Activated CD8-positive, alpha-beta T cell treated with anti-CD3 and anti-CD28 coated beads for 36 hours (primary cell): ENCODE measurements at regions not wholly inside any gene's neighbourhood (a gene's known extent, or its start where the extent isn't known, plus 50 kb on each side); places are given as distances from the start of the nearest gene placed in this dataset.

Source experiments
- ATAC-seq: fragments of 200-7000 bp; cut with Tn5 transposase; one replicate; pipeline ENCODE4 v1.10.0; 2021; ENCODE audit warnings: mild to moderate bottlenecking, moderate library complexity
- CTCF ChIA-PET: fragments of 350-600 bp; sonication (Branson Sonifier 250); formaldehyde crosslinking; loops from one replicate; lab custom pipeline; 2021; ENCODE audit warnings: antibody characterized with exemption; lab: Charles Lee
- POLR2A ChIA-PET: fragments of 350-600 bp; sonication (Branson Sonifier 250); formaldehyde crosslinking; loops from one replicate; lab custom pipeline; 2021; ENCODE audit warnings: antibody characterized with exemption; lab: Charles Lee
- DNase-seq: peaks from one replicate; pipeline ENCODE4 v3.0.0-alpha.2; 2020
- H3K27ac Mint-ChIP-seq: one replicate; pipeline ENCODE4 v1.8.0; 2021; ENCODE audit warnings: mild to moderate bottlenecking, mixed read lengths
- H3K27me3 Mint-ChIP-seq: one replicate; pipeline ENCODE4 v1.8.0; 2021; ENCODE audit warnings: mixed read lengths
- H3K36me3 Mint-ChIP-seq: one replicate; pipeline ENCODE4 v1.8.0; 2021; ENCODE audit warnings: low read depth, mixed read lengths
- H3K4me1 Mint-ChIP-seq: one replicate; pipeline ENCODE4 v1.8.0; 2021; ENCODE audit warnings: low read depth, mixed read lengths
- H3K4me3 Mint-ChIP-seq: one replicate; pipeline ENCODE4 v1.8.0; 2021; ENCODE audit warnings: mild to moderate bottlenecking, moderate library complexity, mixed read lengths
- H3K9me3 Mint-ChIP-seq: one replicate; pipeline ENCODE4 v1.8.0; 2021; ENCODE audit warnings: mixed read lengths
- intact Hi-C: fragments of 100-400 bp; cut with micrococcal nuclease; formaldehyde crosslinking; loops from one replicate; pipeline ENCODE4 v1.10.0; 2022
- TF ChIP-seq, protein P1 (sequence below): fragments of 200-600 bp; IDR thresholded peaks from one replicate; pipeline ENCODE4 v1.8.0; 2022; ENCODE audit warnings: antibody characterized with exemption, mild to moderate bottlenecking

DNA sequence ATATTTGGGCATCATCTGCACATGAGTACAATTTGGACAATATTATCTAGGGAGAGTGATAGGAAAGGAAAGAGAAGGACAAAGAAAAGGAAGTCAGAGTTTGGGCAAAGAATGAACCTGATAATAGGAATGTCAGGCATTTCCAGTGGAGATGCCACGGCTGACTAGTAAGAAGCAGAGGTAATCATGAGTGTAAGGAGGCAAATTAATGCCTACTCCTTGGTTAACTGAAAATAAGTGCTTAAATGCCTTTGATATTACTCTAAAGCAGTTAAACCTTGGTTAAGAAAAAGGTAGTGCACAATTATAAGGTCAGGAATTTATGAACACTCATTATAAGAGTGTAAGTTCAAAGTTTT lies 99.2 kb upstream of the DDIT4L start:
- Mint-ChIP-seq H3K27ac (no peak overlapping the region), H3K4me1 (no peaks in the 10 kb centered on the region), H3K9me3 (no peaks in the 10 kb centered on the region), H3K4me3 (no peak overlapping the region), H3K27me3 (peaks cover 2% of the 10 kb centered on the region), H3K36me3 (no peaks in the 10 kb centered on the region)
- POLR2A ChIA-PET: no interaction called here
- TF ChIP-seq, protein P1, sequence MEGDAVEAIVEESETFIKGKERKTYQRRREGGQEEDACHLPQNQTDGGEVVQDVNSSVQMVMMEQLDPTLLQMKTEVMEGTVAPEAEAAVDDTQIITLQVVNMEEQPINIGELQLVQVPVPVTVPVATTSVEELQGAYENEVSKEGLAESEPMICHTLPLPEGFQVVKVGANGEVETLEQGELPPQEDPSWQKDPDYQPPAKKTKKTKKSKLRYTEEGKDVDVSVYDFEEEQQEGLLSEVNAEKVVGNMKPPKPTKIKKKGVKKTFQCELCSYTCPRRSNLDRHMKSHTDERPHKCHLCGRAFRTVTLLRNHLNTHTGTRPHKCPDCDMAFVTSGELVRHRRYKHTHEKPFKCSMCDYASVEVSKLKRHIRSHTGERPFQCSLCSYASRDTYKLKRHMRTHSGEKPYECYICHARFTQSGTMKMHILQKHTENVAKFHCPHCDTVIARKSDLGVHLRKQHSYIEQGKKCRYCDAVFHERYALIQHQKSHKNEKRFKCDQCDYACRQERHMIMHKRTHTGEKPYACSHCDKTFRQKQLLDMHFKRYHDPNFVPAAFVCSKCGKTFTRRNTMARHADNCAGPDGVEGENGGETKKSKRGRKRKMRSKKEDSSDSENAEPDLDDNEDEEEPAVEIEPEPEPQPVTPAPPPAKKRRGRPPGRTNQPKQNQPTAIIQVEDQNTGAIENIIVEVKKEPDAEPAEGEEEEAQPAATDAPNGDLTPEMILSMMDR: no peak
- intact Hi-C loops: no loop called here
- ATAC-seq: no peak
- DNase-seq: no peak
- CTCF ChIA-PET: no interaction called here

DNA sequence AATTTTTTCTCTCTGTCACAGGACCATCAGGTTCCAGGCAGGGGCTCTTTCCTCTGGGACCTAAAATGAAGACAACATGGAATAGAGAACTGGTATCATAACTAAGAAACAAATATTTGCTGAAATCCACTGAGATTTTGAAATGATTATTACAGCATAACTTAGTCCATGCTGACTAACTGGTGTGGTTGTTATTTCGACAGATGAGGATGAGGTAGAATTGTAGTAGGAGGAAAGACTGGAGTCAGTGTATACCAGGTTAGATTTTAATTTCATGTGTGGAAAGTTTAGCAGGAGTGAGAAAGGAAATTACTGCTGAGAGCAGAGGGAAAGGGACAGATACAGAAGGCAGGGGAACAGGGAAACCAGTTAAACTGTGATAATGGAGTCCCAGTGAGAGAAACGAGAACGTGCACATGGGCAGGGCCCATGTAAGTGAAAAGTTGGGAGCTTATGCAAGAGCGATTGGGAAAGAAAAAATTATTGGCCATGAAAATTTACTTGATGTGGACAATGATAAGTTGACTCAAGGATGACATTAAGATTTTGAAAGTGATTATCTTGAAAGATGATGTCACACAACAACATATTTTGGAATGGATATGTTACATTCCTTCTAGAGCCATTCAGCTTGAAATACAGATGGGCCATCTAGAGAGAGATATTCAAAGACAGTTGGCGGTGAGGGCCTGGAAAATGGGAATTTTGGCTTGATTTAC lies 98.7 kb upstream of the DDIT4L start:
- ATAC-seq (no peak), DNase-seq (no peak)
- no peaks in the 10 kb centered on the region for H3K9me3 Mint-ChIP-seq
- H3K27ac Mint-ChIP-seq: no peak overlapping the region
- TF ChIP-seq, protein P1: no peak
- H3K36me3 Mint-ChIP-seq: no peaks in the 10 kb centered on the region
- CTCF ChIA-PET: no interaction called here
- no peaks in the 10 kb centered on the region for H3K4me1 Mint-ChIP-seq
- peaks cover 3% of the 10 kb centered on the region for H3K27me3 Mint-ChIP-seq
- POLR2A ChIA-PET: no interaction called here
- no peak overlapping the region for H3K4me3 Mint-ChIP-seq
- intact Hi-C loops: no loop called here

DNA sequence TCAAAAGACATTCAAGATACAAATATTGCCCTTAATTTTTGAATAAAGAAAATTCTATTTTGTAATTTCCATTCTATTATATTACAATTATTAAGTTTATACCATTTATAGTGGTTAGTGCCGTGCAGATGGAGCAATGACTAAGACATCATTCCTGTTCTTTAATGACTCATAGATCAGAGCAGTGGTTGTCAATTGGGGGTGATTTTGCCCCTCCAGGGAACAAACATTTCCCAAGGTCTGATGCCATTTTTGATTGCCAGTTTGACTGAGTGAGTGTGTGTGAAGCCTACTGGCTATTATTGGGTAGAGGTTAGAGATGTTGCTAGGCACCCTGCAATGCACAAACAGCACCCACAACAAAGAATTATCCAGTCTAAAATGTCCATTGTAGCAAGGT lies 97.9 kb upstream of the DDIT4L start:
- TF ChIP-seq, protein P1: no peak
- no peak overlapping the region for H3K27ac Mint-ChIP-seq
- DNase-seq: no peak
- intact Hi-C loops: no loop called here
- CTCF ChIA-PET: no interaction called here
- no peaks in the 10 kb centered on the region for H3K36me3 Mint-ChIP-seq
- no peak overlapping the region for H3K4me3 Mint-ChIP-seq
- POLR2A ChIA-PET: no interaction called here
- no peak for ATAC-seq
- H3K4me1 Mint-ChIP-seq: no peaks in the 10 kb centered on the region
- no peaks in the 10 kb centered on the region for H3K9me3 Mint-ChIP-seq
- H3K27me3 Mint-ChIP-seq: peaks cover 3% of the 10 kb centered on the region

DNA sequence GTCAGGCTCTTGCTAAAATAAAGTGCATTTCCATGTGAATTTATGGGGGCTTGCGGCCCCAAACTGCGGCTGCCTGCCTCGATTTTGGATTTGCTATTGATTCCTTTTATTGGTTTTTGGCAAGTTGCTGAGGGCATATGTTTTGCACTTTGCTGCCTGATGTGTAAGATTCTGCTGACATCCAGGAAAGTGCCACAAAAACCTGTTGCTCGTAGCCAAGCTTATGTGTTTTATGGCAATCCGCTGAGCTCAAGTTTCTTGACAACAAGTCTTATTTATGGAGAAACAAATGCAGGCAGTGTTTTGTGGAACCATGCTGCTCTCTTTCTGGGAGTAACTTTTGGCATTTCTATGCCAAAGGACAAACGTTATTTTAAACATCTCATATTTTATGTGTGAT lies 97.3 kb upstream of the DDIT4L start:
- Mint-ChIP-seq H3K9me3 (no peaks in the 10 kb centered on the region), H3K27ac (no peak overlapping the region), H3K27me3 (peaks cover 3% of the 10 kb centered on the region), H3K36me3 (no peaks in the 10 kb centered on the region), H3K4me1 (no peaks in the 10 kb centered on the region), H3K4me3 (no peak overlapping the region)
- ChIA-PET POLR2A (no interaction called here), CTCF (no interaction called here)
- ATAC-seq: no peak
- TF ChIP-seq, protein P1: no peak
- DNase-seq: no peak
- intact Hi-C loops: no loop called here

DNA sequence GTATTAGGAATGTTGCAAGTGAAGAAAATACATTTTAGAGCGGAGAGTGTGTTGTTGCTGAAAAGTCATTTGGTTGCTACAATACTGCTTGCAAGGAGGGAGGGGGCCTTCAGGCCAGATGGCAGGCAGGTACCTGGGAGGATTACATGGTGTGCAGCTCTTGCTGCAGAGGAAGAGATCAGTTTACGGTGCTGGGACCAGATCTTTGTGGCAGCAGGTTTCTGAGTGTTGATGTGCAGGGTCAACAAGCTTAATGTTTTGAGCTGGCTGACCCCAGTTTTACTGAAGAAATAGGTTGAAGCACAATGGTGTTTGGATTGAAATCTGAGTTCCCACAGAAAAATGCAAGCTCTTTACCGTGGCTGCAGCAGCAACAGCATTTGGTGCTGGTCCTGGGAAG lies 96.4 kb upstream of the DDIT4L start:
- Mint-ChIP-seq H3K9me3 (no peaks in the 10 kb centered on the region), H3K27ac (no peak overlapping the region), H3K4me1 (no peaks in the 10 kb centered on the region), H3K36me3 (no peaks in the 10 kb centered on the region), H3K27me3 (peaks cover 4% of the 10 kb centered on the region), H3K4me3 (no peak overlapping the region)
- intact Hi-C loops: no loop called here
- ATAC-seq (no peak), DNase-seq (no peak)
- TF ChIP-seq, protein P1: no peak
- CTCF ChIA-PET: no interaction called here
- POLR2A ChIA-PET: no interaction called here
